PC-9 (cell line): ENCODE measurements at regions not wholly inside any gene's neighbourhood (a gene's known extent, or its start where the extent isn't known, plus 50 kb on each side); places are given as distances from the start of the nearest gene placed in this dataset.

Experiments used
- BruUV-seq: library from RNA; stranded (reverse); fragments of 400-500 nt; replicated peaks from 2 replicates; lab custom pipeline; 2021; lab: Mats Ljungman, UMichigan
- CTCF ChIA-PET: fragments of 300-600 bp; sonication (Branson Sonifier 250); formaldehyde crosslinking; loops from one replicate; lab custom pipeline; 2022; ENCODE audit warnings: antibody characterized with exemption; lab: Charles Lee
- POLR2A ChIA-PET: fragments of 300-600 bp; sonication (Branson Sonifier 250); formaldehyde crosslinking; loops from one replicate; lab custom pipeline; 2022; ENCODE audit warnings: antibody characterized with exemption; ENCODE audit not compliant: unreplicated experiment; lab: Charles Lee
- DNase-seq, 2 experiments: peaks; one replicate each; pipeline versions ENCODE4 v3.0.0 to v3.0.0-alpha.2; 2015 to 2022; ENCODE audit warnings: mixed read lengths in 1 of 2
- H2AFZ ChIP-seq: fragments of 200-600 bp; sonication (generic); 2 replicates; pipeline ENCODE4 v1.8.1; 2017; ENCODE audit warnings: antibody characterized with exemption
- H3F3A ChIP-seq: fragments of 200-600 bp; sonication (generic); 2 replicates; pipeline ENCODE4 v1.8.1; 2017; ENCODE audit warnings: antibody characterized with exemption, mild to moderate bottlenecking, low read depth; ENCODE audit not compliant: insufficient read depth
- H3K27ac ChIP-seq: fragments of 200-600 bp; sonication (generic); 2 replicates; pipeline ENCODE4 v1.6.1; 2016; ENCODE audit warnings: mixed run types
- H3K27me3 ChIP-seq: fragments of 200-600 bp; sonication (generic); 2 replicates; pipeline ENCODE4 v1.6.1; 2016; ENCODE audit warnings: low read depth, mixed run types; ENCODE audit not compliant: insufficient read depth
- H3K36me3 ChIP-seq: fragments of 200-600 bp; sonication (generic); 2 replicates; pipeline ENCODE4 v1.6.1; 2016; ENCODE audit warnings: low read depth, mixed run types
- H3K4me1 ChIP-seq: fragments of 200-600 bp; sonication (generic); replicated peaks from 2 replicates; pipeline ENCODE4 v1.6.1; 2016; ENCODE audit warnings: mixed run types; ENCODE audit not compliant: insufficient read depth
- H3K4me2 ChIP-seq: fragments of 200-600 bp; sonication (generic); 2 replicates; pipeline ENCODE4 v1.6.1; 2017; ENCODE audit warnings: mixed run types
- H3K4me3 ChIP-seq: fragments of 200-600 bp; sonication (generic); 2 replicates; pipeline ENCODE4 v1.6.1; 2016; ENCODE audit warnings: mixed run types
- H3K79me2 ChIP-seq: fragments of 200-600 bp; sonication (generic); 2 replicates; pipeline ENCODE4 v1.6.1; 2017; ENCODE audit warnings: low read depth, mixed run types
- H3K9me2 ChIP-seq: fragments of 200-600 bp; sonication (generic); 2 replicates; pipeline ENCODE4 v1.8.1; 2017; ENCODE audit warnings: mild to moderate bottlenecking; ENCODE audit not compliant: insufficient read depth
- H3K9me3 ChIP-seq: fragments of 200-600 bp; sonication (generic); 2 replicates; pipeline ENCODE4 v1.8.1; 2016; ENCODE audit warnings: low read depth; ENCODE audit not compliant: insufficient read depth
- H4K20me1 ChIP-seq: fragments of 200-600 bp; sonication (generic); 2 replicates; pipeline ENCODE4 v1.8.1; 2017; ENCODE audit not compliant: insufficient read depth
- CTCF ChIP-seq: fragments of 200-600 bp; sonication (generic); conservative IDR thresholded peaks from 2 replicates; pipeline ENCODE4 v1.6.1; 2017; ENCODE audit warnings: mixed run types, antibody characterized with exemption, mild to moderate bottlenecking, moderate library complexity
- EZH2 ChIP-seq: fragments of 200-600 bp; sonication (generic); IDR thresholded peaks from 2 replicates; pipeline ENCODE4 v1.8.0; 2017; ENCODE audit warnings: antibody characterized with exemption, low read depth
- intact Hi-C: fragments of 100-400 bp; cut with micrococcal nuclease; formaldehyde crosslinking; loops from one replicate; pipeline ENCODE4 v1.10.0; 2022; ENCODE audit not compliant: unreplicated experiment

GRCh38 chr12:25715102-25715501, 162.0 kb upstream of the LMNTD1 start:
- Histone ChIP-seq H4K20me1 (no peaks in the 10 kb centered on the region), H3K27ac (no peak overlapping the region), H3F3A (no peaks in the 10 kb centered on the region), H3K9me3 (peaks cover 5% of the 10 kb centered on the region; the same call in 1 of the 2 replicates), H3K4me2 (no peak overlapping the region), H3K79me2 (no peaks in the 10 kb centered on the region), H3K9me2 (no peaks in the 10 kb centered on the region), H3K36me3 (no peaks in the 10 kb centered on the region), H3K27me3 (no peaks in the 10 kb centered on the region), H3K4me1 (no peaks in the 10 kb centered on the region), H3K4me3 (no peak overlapping the region), H2AFZ (no peak overlapping the region)
- ChIA-PET POLR2A (no interaction called here), CTCF (no interaction called here)
- intact Hi-C loops: no loop called here
- no peak for TF ChIP-seq CTCF
- no peak for TF ChIP-seq EZH2
- BruUV-seq: no TSS peak
- no peak for DNase-seq

GRCh38 chr12:25716842-25717241, 163.8 kb upstream of the LMNTD1 start:
- no peaks in the 10 kb centered on the region for H3K4me1 ChIP-seq
- no peak overlapping the region for H3K4me3 ChIP-seq
- intact Hi-C loops: no loop called here
- TF ChIP-seq EZH2: no peak
- no peak for TF ChIP-seq CTCF
- no peak overlapping the region for H3K4me2 ChIP-seq
- CTCF ChIA-PET: no interaction called here
- no peak for DNase-seq
- H2AFZ ChIP-seq: no peak overlapping the region
- H3K79me2 ChIP-seq: no peaks in the 10 kb centered on the region
- no peaks in the 10 kb centered on the region for H3K9me2 ChIP-seq
- POLR2A ChIA-PET: no interaction called here
- no peaks in the 10 kb centered on the region for H3K27me3 ChIP-seq
- peaks cover 5% of the 10 kb centered on the region; the same call in 1 of the 2 replicates for H3K9me3 ChIP-seq
- H4K20me1 ChIP-seq: no peaks in the 10 kb centered on the region
- BruUV-seq: no TSS peak
- H3F3A ChIP-seq: no peaks in the 10 kb centered on the region
- H3K36me3 ChIP-seq: no peaks in the 10 kb centered on the region
- no peak overlapping the region for H3K27ac ChIP-seq

- H3K9me2 ChIP-seq: no peaks in the 10 kb centered on the region
- intact Hi-C loops: no loop called here
- no peaks in the 10 kb centered on the region for H3K9me3 ChIP-seq
- H3F3A ChIP-seq: no peaks in the 10 kb centered on the region
- H3K4me1 ChIP-seq: no peaks in the 10 kb centered on the region
- no peak overlapping the region for H2AFZ ChIP-seq
- H3K27ac ChIP-seq: no peak overlapping the region
- no TSS peak for BruUV-seq
- TF ChIP-seq EZH2: no peak
- no peak for TF ChIP-seq CTCF
- no peaks in the 10 kb centered on the region for H3K27me3 ChIP-seq
- no peaks in the 10 kb centered on the region for H4K20me1 ChIP-seq
- no peak overlapping the region for H3K4me2 ChIP-seq
- no peaks in the 10 kb centered on the region for H3K36me3 ChIP-seq
- POLR2A ChIA-PET: no interaction called here
- no peak for DNase-seq
- H3K4me3 ChIP-seq: no peak overlapping the region
- CTCF ChIA-PET: no interaction called here
- no peaks in the 10 kb centered on the region for H3K79me2 ChIP-seq
Measured at GRCh38 chr12:25717552-25717951, 164.5 kb upstream of the LMNTD1 start.
